HEK293 (cell line): ENCODE measurements at regions not wholly inside any gene's neighbourhood (a gene's known extent, or its start where the extent isn't known, plus 50 kb on each side); places are given as distances from the start of the nearest gene placed in this dataset.

Experiments
- CTCF ChIA-PET: fragments of 350-600 bp; formaldehyde crosslinking; extraction: SDS; loops from one replicate; lab custom pipeline; 2021; ENCODE audit warnings: antibody characterized with exemption; lab: Yijun Ruan, JAX
- POLR2A ChIA-PET: fragments of 300-600 bp; formaldehyde crosslinking; extraction: SDS; loops from one replicate; lab custom pipeline; 2020; ENCODE audit warnings: antibody characterized with exemption, inconsistent platforms; lab: Yijun Ruan, JAX
- H3K27ac ChIP-seq: fragments of 200-500 bp; sonication (Bioruptor generic); 2 replicates; pipeline ENCODE4 v1.5.1; 2014; ENCODE audit warnings: low read depth, low read length, control low read depth, inconsistent platforms; ENCODE audit errors: extremely low read depth
- H3K36me3 ChIP-seq, 2 experiments: fragments of 200-500 bp in 1 of 2; sonication (Bioruptor generic) in 1 of 2; 1 replicate in 1 of 2; 2 replicates in 1 of 2; pipeline ENCODE4 v1.5.1; 2014 to 2017; ENCODE audit warnings: inconsistent platforms in 2 of 2, low read length in 2 of 2; ENCODE audit not compliant: control insufficient read depth in 2 of 2, insufficient read depth in 1 of 2
- H3K4me1 ChIP-seq: fragments of 200-500 bp; sonication (Bioruptor generic); 2 replicates; pipeline ENCODE4 v1.5.1; 2014; ENCODE audit warnings: mild to moderate bottlenecking, low read length, inconsistent platforms; ENCODE audit not compliant: control insufficient read depth, insufficient read depth
- H3K4me3 ChIP-seq: 2 replicates; pipeline ENCODE4 v1.5.1; 2011; ENCODE audit warnings: low read depth, mild to moderate bottlenecking, control low read depth, low read length, moderate library complexity
- H3K9me3 ChIP-seq: fragments of 200-500 bp; sonication (Bioruptor generic); 2 replicates; pipeline ENCODE4 v1.5.1; 2014; ENCODE audit warnings: low read depth, low read length, inconsistent platforms; ENCODE audit not compliant: control insufficient read depth, insufficient read depth
- GLI4 ChIP-seq: fragments of 450-650 bp; formaldehyde crosslinking; IDR thresholded peaks from 2 replicates; pipeline ENCODE4 v1.5.1; 2016; ENCODE audit warnings: missing biosample characterization, missing genetic modification characterization
- SP7 ChIP-seq: fragments of 450-650 bp; formaldehyde crosslinking; IDR thresholded peaks from 2 replicates; pipeline ENCODE4 v1.5.1; 2016; ENCODE audit warnings: missing biosample characterization, missing genetic modification characterization
- TRIM28 ChIP-seq: IDR thresholded peaks from 2 replicates; pipeline ENCODE4 v1.6.1; 2011; ENCODE audit warnings: low read length, control low read depth, borderline replicate concordance
- ZBTB11 ChIP-seq: fragments of 450-650 bp; formaldehyde crosslinking; conservative IDR thresholded peaks from 2 replicates; pipeline ENCODE4 v1.5.1; 2016; ENCODE audit warnings: low read depth, missing biosample characterization, missing genetic modification characterization
- ZFP3 ChIP-seq: fragments of 450-650 bp; formaldehyde crosslinking; IDR thresholded peaks from 2 replicates; pipeline ENCODE4 v1.5.1; 2016; ENCODE audit warnings: low read depth, missing biosample characterization, missing genetic modification characterization
- ZFP69B ChIP-seq: fragments of 450-650 bp; formaldehyde crosslinking; IDR thresholded peaks from 2 replicates; pipeline ENCODE4 v1.5.1; 2016; ENCODE audit warnings: missing biosample characterization, missing genetic modification characterization
- ZNF146 ChIP-seq: fragments of 450-650 bp; formaldehyde crosslinking; IDR thresholded peaks from 2 replicates; pipeline ENCODE4 v1.5.1; 2016; ENCODE audit warnings: missing biosample characterization, missing genetic modification characterization
- ZNF23 ChIP-seq: fragments of 450-650 bp; formaldehyde crosslinking; IDR thresholded peaks from 2 replicates; pipeline ENCODE4 v1.5.1; 2016; ENCODE audit warnings: missing biosample characterization, missing genetic modification characterization, borderline replicate concordance
- ZNF48 ChIP-seq: fragments of 450-650 bp; formaldehyde crosslinking; IDR thresholded peaks from 2 replicates; pipeline ENCODE4 v1.5.1; 2016; ENCODE audit warnings: missing biosample characterization, missing genetic modification characterization
- ZNF600 ChIP-seq: fragments of 450-650 bp; formaldehyde crosslinking; IDR thresholded peaks from 2 replicates; pipeline ENCODE4 v1.5.1; 2016; ENCODE audit warnings: missing biosample characterization, missing genetic modification characterization
- ZNF670 ChIP-seq: fragments of 450-650 bp; formaldehyde crosslinking; IDR thresholded peaks from 2 replicates; pipeline ENCODE4 v1.5.1; 2016; ENCODE audit warnings: missing biosample characterization, missing genetic modification characterization, low read depth
- TF ChIP-seq, protein P1 (sequence below): fragments of 450-650 bp; formaldehyde crosslinking; IDR thresholded peaks from 2 replicates; pipeline ENCODE4 v1.5.1; 2017; ENCODE audit warnings: missing biosample characterization, missing genetic modification characterization
- TF ChIP-seq, protein P2 (sequence below): fragments of 450-650 bp; formaldehyde crosslinking; optimal IDR thresholded peaks from 2 replicates; pipeline ENCODE3; 2016; ENCODE audit warnings: missing biosample characterization, mild to moderate bottlenecking, missing genetic modification characterization
- TF ChIP-seq, protein P3 (sequence below): fragments of 450-650 bp; formaldehyde crosslinking; IDR thresholded peaks from 2 replicates; pipeline ENCODE4 v1.5.1; 2016; ENCODE audit warnings: missing biosample characterization, missing genetic modification characterization, low read depth

DNA sequence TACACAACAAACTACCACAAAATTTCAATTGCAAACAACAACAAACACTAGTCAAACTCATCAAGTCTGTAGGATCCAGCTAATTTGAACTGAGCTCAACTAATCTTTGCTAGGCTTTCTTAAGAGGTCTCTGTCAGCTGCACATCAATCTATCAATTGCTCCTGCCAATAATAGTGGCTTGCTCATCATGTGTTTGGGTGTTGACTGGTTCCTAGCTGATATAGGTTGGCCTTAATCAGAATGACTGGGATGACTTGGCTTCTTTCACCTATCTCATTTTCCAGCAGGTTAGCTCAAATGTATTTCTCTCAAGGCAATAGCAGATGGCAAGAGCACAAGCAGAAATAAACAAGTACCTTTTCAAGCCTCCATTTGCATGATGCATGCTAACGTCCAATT lies 370.3 kb upstream of the NFE2L3 start (continued):
- TF ChIP-seq, protein P1, sequence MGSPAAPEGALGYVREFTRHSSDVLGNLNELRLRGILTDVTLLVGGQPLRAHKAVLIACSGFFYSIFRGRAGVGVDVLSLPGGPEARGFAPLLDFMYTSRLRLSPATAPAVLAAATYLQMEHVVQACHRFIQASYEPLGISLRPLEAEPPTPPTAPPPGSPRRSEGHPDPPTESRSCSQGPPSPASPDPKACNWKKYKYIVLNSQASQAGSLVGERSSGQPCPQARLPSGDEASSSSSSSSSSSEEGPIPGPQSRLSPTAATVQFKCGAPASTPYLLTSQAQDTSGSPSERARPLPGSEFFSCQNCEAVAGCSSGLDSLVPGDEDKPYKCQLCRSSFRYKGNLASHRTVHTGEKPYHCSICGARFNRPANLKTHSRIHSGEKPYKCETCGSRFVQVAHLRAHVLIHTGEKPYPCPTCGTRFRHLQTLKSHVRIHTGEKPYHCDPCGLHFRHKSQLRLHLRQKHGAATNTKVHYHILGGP (tag by site-specific recombination): no peak
- TF ChIP-seq ZNF23 (tag by site-specific recombination): no peak

GRCh38 chr7:25786936-25787335 lies 365.1 kb upstream of the NFE2L3 start:
- Histone ChIP-seq H3K9me3 (no peaks in the 10 kb centered on the region), H3K4me1 (no peaks in the 10 kb centered on the region), H3K4me3 (no peak overlapping the region), H3K36me3 (no peaks in the 10 kb centered on the region), H3K27ac (no peak overlapping the region)
- no peak for TF ChIP-seq ZNF146
- no peak for TF ChIP-seq SP7 (tag by site-specific recombination)
- TF ChIP-seq ZNF48 (tag by site-specific recombination): no peak
- TF ChIP-seq ZFP3 (tag by site-specific recombination): no peak
- TF ChIP-seq, protein P2, sequence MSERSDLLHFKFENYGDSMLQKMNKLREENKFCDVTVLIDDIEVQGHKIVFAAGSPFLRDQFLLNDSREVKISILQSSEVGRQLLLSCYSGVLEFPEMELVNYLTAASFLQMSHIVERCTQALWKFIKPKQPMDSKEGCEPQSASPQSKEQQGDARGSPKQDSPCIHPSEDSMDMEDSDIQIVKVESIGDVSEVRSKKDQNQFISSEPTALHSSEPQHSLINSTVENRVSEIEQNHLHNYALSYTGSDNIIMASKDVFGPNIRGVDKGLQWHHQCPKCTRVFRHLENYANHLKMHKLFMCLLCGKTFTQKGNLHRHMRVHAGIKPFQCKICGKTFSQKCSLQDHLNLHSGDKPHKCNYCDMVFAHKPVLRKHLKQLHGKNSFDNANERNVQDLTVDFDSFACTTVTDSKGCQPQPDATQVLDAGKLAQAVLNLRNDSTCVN (tag by site-specific recombination): no peak
- no peak for TF ChIP-seq ZFP69B
- CTCF ChIA-PET: interaction anchor here (0.6 to 0.7 kb wide), 2 partner anchors 61 to 65 kb away, joined by 3 to 5 read pairs; no protein-coding TSS in a partner anchor
- POLR2A ChIA-PET: no interaction called here

- ChIA-PET POLR2A (no interaction called here), CTCF (interaction anchor here (0.7 kb wide), 1 partner anchor 61 kb away, joined by 3 read pairs; no protein-coding TSS in a partner anchor)
- H3K9me3 ChIP-seq: no peaks in the 10 kb centered on the region
- no peak overlapping the region for H3K4me3 ChIP-seq
- TF ChIP-seq ZBTB11 (tag by site-specific recombination): no peak
- H3K4me1 ChIP-seq: no peaks in the 10 kb centered on the region
- no peak overlapping the region for H3K27ac ChIP-seq
- H3K36me3 ChIP-seq: no peaks in the 10 kb centered on the region
Observed at GRCh38 chr7:25787336-25787735, 364.7 kb upstream of the NFE2L3 start.

GRCh38 chr7:25788371-25788770 lies 363.6 kb upstream of the NFE2L3 start:
- Histone ChIP-seq H3K4me3 (no peak overlapping the region), H3K4me1 (no peaks in the 10 kb centered on the region), H3K9me3 (no peaks in the 10 kb centered on the region), H3K27ac (no peak overlapping the region), H3K36me3 (no peaks in the 10 kb centered on the region)
- POLR2A ChIA-PET: no interaction called here
- TF ChIP-seq ZNF600 (no peak), TRIM28 (no peak), ZNF670 (no peak), GLI4 (tag by site-specific recombination) (no peak)
- TF ChIP-seq, protein P3, sequence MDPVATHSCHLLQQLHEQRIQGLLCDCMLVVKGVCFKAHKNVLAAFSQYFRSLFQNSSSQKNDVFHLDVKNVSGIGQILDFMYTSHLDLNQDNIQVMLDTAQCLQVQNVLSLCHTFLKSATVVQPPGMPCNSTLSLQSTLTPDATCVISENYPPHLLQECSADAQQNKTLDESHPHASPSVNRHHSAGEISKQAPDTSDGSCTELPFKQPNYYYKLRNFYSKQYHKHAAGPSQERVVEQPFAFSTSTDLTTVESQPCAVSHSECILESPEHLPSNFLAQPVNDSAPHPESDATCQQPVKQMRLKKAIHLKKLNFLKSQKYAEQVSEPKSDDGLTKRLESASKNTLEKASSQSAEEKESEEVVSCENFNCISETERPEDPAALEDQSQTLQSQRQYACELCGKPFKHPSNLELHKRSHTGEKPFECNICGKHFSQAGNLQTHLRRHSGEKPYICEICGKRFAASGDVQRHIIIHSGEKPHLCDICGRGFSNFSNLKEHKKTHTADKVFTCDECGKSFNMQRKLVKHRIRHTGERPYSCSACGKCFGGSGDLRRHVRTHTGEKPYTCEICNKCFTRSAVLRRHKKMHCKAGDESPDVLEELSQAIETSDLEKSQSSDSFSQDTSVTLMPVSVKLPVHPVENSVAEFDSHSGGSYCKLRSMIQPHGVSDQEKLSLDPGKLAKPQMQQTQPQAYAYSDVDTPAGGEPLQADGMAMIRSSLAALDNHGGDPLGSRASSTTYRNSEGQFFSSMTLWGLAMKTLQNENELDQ (tag by site-specific recombination): no peak
- CTCF ChIA-PET: no interaction called here
